NCI-H510A treated with DMSO at 0.1 percent for 48 hours (cell line): ENCODE measurements at regions not wholly inside any gene's neighbourhood (a gene's known extent, or its start where the extent isn't known, plus 50 kb on each side); places are given as distances from the start of the nearest gene placed in this dataset.
A peak's percentile ranks its signal among the peaks of the same experiment; 100 is the strongest.

Experiments used
- DNase-seq: peaks from one replicate; lab custom pipeline; 2025; lab: John Stamatoyannopoulos, UW

DNA sequence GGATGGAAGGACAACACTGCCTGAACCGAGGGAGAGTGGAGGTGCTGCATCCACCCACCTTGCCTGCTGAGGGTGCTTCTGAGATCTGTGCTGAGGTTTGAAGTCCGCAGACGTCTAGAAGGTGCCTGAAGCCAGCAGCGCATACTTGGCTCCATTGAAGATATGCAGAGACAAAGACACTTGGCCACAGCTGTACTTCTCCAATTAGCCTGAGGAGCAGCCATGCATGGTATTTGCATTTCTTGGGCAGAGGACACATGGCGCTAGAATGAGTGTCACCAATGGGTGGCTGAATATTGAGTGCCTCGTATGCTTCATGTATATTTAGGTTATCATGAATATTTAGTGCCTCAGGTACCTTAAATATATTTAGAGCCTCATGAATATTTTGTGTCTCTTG lies 128.7 kb upstream of the ATP6AP2 start:
- no peak for DNase-seq

DNA sequence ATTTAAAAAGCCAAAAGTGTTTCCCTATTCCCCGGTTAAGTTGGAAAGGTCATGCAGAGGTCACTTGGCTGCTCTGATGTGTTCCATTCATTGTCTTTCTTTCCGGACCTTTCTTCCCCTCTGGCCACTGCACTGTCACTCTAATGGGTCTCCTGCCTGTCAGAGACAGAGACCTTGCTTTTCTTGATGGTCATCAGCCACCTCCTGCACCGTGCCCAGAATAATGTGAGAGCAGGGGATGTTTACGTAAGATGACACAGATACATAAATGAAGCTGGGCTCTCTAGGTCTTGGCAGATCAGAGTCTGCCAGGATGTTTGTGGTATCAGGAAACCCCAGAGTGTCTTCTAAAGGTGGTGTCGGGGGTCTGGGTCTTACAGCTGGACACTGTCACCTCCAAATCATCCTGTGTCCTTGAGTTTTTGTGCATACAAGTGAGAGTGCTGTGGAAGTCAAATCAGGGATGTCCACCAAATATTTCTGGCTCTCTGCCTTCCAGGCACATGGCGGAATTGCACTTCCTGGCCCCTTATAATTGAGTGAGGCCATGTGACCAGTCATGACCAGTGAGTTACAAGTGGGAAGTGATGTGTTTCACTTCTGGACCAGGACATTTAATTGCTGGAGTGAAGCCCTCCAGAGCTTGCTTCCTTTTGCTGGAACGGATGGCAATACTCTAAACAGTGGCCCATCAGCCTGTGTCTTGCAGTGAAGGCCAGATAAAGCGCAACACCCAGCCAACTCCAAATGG lies 130.6 kb upstream of the ATP6AP2 start:
- DNase-seq = peak; percentile 2

DNA sequence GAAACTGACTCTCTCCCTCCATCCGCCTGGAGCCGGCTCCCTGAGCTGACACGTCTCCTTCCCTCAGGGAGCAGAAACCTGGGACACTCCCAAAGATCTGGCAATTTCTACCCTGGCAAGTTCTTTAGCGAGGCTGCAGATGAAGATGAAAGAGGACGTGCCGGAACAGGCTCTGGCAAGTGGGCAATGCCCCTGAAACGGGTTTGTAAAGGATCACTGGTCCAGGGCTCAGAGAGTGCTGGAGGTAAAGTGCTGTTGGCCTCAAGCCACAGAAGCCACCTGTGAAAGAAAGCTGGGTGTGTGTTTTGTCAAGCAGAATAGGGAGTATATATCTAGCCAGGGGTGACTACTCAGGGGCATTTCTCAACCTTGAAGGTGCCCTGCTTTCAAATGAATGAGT lies 131.4 kb upstream of the ATP6AP2 start:
- DNase-seq = peak; percentile 3

DNA sequence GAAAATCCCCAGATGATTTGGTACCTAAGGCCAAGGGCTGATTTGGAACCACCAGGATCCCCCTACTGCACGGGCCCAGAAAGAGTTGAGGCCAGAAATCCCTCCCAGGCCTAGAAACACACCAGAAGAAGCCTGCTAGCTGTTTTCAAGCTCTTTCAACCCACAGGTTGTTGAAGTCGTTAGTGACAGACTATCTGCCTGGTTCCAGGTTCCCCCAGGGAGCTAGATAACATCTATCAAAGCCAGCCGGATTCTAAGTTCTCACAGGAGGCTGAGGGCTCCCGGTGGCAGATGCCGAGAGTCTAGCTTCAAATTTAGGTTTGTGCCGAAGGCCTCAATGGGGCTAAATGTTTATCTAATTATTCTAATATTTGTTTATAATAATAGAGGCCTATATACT lies 132.0 kb upstream of the ATP6AP2 start:
- no peak for DNase-seq

DNA sequence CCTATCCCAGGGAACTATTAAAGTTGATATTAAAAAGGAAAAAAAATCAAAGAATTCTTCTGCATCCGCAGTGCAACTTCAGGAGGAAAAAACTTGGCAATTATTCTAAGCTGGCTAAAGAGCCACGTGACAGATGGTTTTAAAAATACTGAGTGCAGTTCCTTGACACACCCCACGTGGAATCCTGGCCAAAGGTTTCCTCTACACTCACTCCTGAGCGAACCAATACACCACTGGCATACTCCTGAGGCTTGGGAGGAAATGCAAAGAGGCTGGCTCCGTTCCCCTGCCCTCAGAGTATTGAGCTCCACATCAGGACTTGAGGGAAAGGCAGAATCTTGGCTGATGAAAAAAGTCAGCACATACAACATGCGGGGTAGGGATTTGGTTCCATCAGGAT lies 133.8 kb upstream of the ATP6AP2 start:
- no peak for DNase-seq

DNA sequence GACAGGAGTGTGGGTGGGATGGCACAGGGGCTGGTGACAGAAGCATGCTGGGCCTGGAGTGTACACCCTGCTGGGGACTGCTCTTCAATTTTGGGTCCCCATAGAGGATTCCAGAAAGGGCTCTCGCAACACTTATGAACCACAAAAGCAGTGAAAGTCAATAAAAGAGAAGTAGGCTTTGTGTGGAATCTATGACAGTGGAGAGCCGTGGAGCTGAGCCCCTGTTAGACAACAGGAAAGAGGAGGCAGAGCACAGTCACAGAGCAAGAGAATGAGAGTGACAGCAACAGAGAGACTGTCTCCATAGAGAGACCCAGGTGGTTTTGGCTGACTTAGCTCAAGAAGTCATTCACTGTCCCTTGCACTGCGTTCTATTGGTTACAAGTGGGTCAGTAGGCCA lies 135.1 kb upstream of the ATP6AP2 start:
- no peak for DNase-seq

DNA sequence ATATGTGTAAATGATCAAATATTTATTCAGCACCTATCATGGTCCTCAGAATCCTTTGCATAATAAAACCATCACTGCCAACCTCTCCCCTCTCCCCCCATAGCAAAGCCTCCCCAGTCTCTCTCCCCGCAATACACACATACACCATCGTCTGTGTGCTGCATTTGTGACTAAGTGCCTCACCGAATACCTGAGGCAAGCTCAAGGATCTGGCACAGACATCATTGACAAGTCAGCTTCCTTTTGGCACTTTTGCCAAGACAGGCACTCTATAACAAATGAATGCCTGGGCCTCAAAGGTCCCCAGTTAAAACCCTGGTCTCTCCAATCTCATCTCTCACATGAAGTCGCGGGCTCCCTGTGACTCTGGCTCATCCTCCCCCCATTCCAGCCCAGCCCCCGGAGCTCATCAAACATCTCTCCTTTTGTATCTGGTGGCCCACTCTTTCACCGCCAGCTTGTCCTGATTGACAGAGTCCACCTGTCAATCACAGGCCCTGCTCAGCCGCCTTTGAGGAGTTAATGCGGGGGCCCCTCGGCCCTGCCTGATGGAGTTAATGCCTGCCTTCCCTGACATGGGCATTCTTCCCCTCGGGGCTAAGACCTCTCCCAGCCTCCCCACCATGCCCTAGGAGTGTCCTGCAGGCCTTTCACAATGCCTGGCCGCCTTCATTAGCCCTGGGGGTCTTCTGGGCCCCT lies 135.8 kb upstream of the ATP6AP2 start:
- no peak for DNase-seq

DNA sequence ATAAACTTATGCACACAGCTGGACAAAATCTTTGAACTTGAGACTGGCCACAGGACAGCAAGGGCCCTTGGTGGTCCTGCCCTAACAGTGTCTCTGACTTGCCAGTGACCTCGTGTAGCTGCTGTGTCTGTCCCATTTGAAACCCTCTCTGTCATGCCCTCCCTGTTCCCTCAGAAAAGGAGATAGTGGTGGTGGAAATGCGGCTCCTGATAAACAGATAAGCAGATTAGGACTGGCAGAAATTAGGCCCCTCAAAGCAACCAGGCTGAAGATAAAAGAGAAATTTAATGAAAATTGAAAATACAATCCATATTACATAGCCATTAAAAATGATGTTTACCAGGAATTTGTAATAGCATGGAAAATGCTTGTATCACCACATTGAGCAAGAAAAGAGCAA lies 136.6 kb upstream of the ATP6AP2 start:
- no peak for DNase-seq

DNA sequence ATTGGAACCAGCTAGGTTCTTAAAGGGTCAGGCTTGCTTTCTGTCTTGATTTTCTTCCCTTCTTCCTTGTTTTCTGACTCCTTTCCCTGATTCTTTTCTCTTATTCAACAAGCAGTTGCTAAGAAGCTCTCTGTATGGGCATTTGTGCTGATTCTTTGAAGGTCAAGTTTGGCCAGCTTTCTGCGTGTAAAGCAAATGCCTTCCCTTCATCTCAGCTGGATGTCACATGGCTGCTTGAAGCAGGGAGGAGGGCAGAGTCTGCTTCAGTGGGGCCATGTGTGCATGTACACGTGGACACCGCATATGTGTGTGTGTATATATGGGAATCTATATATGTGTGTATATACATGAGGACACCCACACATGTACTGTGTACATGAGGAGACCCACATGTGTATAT lies 139.9 kb upstream of the ATP6AP2 start:
- DNase-seq = no peak

DNA sequence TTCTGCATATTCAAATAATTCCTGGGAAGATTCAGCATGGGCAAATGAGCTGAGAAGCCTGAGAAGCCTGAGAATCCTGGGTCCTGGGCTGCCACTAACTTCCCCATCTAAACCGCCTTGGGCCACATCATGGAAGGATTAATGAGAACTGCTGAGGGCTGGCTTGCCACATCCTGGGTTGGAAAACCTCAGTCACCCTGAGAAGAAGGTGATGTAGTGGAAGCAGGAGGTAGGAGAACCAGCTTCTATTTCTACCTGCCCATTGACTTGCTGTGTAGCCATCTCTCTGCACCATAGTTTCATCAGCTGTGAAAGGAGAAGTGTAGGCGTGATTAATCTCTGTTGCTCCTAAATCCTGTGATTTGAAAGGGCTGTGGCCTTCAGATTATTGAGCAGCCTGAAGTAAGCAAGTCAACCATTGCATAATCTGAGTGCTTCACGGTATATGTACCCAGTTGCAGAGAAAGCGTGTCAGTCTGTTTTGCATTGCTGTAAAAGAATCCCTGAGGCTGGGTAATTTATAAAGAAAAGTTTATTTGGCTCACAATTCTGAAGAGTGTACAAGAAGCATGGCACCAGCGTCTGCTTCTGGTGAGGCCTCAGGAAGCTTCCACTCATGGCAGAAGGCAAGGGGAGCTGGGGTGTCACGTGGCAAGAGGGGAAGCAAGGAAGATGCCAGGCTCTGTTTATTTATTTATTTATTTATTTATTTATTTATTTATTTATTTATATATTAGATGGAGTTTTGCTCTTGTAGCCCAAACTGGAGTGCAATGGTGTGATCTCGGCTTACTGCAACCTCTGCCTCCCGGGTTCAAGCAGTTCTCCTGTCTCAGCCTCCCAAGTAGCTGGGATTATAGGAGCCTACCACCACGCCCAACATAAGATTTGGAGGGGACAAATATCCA lies 140.9 kb upstream of the ATP6AP2 start:
- no peak for DNase-seq

DNA sequence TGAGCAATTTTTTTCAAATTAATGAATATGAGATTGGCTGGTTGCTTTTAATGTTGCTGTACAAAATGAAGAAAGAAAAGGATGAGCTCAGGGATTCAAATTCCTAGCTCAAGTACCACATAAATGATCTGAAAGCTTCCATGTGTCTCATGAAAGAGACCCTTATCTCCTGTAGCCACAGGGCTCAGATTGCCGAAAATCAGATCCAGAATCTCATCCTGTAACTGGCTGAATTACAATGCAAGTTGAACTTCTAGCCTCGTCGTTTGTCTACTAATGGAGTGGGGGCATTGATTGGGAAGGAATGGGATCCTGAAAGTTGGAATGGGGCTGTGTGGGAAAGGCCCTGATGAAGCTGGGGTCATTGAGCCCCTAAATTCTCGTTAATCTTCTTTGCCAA lies 143.4 kb upstream of the ATP6AP2 start:
- no peak for DNase-seq

DNA sequence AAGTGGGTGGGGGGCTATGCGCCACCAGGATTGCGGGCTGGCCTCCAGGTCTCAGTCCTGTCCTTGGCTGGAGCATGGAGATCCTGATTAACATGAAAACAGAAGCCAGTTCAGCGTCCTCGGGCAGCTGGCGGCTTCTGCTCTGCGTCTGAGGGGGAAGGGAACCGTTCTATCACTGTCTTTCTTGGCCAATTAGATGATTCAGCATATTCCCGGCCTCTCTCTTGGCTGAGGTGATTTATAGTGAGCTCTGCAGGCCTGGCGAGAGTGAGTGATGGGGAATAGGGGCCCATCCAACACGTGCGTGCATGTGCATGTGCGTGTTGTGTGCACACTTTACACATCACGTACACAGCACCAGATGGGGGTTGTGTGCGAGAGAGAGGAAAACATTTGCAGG lies 145.8 kb upstream of the ATP6AP2 start:
- DNase-seq = peak; percentile 39

DNA sequence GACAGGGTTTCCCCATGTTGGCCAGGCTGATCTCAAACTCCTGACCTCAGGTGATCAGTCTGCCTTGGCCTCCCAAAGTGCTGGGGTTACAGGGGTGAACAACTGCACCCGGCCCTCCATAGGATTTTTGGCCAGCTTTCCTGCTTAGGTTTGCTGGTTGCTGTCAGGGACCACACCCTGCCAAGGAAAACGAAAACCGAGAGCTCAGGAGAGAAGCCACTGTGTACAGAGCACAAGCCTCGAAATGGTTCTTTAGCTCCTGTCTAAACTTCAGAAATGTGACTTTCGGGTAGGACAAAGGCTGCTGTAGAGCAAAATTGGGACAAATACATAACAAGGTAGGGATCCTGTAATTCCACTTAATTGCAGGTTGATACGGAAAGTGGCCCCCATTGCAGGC lies 146.3 kb upstream of the ATP6AP2 start:
- DNase-seq = no peak

DNA sequence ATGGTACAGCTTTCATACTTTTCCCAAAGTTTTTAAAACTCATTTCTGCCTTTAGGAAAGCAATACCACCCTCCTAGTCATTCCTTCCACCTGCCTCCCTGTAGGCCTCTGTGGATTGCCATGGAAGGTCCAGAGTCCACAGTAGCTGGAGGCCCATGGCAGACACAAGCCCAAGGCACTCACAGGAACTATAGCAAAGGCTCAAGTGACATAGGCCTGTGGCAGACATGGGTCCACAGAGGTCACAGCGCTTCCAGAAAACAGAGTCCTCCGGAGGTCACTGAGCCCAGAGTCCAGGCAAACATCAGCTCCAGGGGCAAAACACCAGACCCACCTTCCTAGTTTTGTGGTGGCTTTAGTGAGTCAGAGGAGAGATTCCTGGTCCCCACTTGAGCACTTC lies 147.6 kb upstream of the ATP6AP2 start:
- DNase-seq = no peak

DNA sequence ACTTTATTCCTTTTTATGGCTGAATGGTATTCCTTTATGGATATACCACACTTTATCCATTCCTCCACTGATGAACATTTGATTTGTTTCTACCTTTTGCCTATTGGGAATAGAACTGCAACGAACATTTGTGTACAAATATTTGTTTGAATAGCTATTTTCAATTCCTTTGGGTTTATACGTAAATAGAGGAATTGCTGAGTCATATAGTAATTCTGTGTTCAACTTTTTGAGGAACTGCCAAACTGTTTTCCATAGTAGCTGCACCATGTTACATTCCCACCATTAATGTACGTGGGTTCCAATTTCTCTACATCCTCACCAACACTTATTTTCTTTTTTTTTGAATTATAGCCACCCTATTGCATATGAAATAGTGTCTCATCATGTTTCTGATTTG lies 156.5 kb upstream of the ATP6AP2 start:
- no peak for DNase-seq

DNA sequence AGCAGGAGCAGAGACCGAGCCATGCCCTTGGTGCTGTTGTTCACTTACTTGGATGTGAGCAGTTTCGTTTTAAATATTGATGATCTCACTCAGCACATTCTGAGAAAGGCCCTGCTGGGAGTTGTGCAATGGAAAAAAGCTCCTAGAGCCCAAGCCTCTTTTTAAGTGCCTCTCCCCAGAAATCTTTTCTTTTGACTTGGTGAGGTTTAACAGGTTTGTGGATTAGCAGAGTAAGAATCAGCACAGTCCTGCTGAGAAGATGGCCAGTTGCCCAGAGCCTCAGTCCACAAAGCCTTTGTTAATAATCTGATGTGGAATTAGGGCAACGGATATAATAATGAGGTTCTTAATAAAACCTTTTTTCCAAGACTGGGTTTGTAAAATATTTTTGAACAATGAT lies 157.5 kb upstream of the ATP6AP2 start:
- no peak for DNase-seq

DNA sequence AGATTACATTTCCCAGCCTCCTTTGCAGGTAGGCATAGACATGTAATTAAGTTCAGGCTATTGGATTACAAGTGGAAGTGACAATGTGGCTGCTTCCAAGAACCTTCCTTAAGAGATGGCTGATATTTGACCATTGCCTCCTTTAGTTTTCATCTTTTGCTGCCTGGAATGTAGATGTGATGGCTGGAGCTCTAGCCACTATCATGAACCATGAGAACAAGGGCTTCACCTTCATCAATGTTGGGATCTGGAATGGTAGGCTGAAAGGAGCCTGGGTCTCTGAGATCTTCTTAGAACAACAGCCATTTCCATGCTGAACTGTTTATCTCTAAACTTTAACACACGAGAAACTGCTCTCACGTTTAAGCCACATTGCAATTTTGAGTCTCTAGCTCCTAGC lies 158.7 kb upstream of the ATP6AP2 start:
- no peak for DNase-seq

DNA sequence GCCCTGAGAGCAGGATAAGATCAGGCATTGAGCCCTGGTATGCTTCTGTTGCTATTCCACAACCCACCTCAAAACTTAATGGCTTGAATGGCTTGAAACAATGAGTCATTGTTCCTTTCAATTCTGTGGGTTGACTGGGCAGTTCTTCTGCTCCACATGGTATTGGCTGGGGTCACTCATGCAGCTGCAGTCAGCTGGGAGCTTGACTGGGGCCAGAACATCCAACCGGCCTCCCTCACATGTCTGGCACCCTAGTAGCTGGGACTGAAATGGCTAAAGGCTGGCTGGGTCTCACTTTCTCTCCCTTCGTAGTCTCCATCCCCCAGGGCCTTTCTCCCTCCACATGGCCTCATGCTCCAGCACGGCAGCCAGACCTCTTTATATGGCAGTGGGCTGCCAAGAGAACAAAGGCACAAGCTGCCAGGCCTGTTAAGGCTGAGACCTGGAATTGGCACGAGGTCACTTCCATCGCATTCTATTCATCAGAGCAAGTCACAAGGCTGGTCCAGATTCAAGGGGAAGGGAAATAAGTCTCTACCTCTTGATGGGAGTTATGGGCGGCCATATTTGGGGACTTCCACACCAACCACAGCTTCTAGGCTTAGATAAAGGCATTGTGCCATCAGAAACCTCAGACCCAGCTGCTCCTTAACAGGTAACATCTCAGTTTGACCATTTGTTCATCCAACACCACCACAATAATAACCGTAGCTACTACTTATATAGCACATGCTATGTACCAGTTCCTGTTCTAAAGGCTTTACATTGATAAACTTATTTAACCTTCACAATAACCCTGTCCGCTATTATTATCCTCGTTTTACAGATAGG lies 159.7 kb upstream of the ATP6AP2 start:
- DNase-seq = no peak

DNA sequence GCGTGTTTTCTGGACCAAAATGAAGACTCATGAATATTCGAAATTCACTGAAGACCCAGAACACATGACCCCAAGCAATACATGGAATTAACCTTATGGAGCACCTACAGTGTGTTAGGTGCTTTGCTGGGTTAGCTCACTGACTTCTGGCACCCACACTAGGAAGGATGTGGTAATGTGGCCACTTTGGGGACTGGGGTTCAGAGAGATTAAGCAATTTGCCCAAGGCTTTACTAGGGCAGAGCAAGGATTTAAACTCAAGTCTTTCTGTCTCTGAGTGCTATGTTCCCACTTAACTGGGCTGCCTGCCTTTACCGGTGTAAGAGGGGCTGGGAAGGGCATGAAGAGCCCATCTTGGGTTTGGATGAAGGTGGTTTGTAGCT lies 162.0 kb upstream of the ATP6AP2 start:
- no peak for DNase-seq

DNA sequence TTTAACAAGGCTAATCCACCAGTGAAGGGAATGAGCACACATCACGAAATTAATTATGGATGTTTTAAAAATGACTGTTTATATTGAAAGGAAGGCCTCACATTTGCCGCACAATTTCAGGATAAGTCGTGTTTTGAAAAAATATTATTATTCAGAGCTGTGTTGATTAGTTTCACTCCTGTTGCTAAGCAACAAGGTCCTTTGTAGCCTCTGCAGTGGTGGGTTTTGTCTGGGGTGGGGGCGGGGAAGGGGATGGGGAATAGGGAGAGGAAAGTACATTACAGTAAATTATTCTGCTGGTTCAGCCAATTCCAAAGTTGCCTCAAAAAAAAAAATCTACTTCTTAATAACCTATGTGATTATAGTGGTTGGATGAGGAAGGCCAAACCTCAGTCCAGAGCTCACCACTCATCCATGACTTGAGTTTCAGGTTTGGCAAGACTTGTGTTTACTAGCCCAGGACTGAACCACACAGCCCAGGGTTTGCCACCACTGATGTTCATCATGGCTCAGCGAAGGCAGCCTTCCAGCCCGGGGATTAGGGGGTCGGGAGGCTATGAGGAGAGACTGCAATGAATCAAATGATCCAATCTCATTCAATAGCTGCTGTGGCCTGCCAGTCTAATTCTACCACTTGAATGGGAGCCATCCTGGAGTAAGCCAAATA lies 162.5 kb upstream of the ATP6AP2 start:
- peak; percentile 46 for DNase-seq

DNA sequence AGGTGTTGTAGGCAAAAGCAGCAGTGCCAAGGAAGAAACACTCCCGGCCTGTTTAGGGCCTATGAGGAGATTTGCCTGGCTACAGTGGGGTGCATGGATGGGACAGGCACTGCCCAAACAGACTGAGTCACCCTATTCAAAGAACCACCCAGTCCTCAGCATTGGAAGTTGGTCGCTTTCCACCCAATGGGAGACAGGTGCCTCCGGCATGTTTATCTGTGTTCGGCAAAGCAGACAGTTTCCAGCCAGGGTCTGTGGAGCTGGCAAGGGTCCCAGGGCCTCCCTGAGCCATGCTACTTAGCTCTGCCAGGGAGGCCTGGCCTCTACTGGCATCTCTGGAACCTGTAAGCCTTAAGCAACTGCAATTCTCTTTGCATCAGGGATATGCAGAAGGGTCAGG lies 165.1 kb upstream of the ATP6AP2 start:
- no peak for DNase-seq
